ENCODE measurements at regions not wholly inside any gene's neighbourhood (a gene's known extent, or its start where the extent isn't known, plus 50 kb on each side); places are given as distances from the start of the nearest gene placed in this dataset.

DNA sequence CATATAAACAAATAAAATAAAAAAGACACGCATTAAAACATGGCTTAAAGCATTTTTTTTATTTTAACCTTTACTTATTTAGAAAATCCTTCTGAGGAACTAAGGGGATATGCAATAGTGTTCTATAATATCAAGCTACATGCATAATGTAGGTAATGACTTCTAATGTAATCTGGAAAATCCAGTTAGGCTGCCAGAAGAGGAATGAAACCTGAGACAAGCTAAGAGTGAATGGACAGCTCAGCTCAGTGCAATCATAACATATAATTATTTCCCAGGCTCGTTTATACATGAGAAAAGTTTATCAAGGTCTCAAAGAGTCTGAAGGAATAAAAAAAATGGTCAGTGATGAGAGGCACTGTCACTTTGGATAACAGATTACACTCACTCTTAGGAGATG lies 649.0 kb upstream of the PCDH15 start:
- H2AFZ ChIP-seq (ENCODE audit: low read depth, low read length), result no peak overlapping the region
- H3K9me3 ChIP-seq (ENCODE audit: insufficient read depth, low read length, severe bottlenecking), result no peaks in the 10 kb centered on the region
- H3K4me2 ChIP-seq (ENCODE audit: insufficient read depth, low read length), result no peak overlapping the region
- DNase-seq (no peak), ATAC-seq (ENCODE audit: insufficient read depth, low read depth) (no peak)
- H3K9ac ChIP-seq (ENCODE audit: low read depth, low read length), result no peak overlapping the region
- H3K36me3 ChIP-seq (ENCODE audit: insufficient read depth, low read length), result no peaks in the 10 kb centered on the region
- H3K4me1 ChIP-seq (ENCODE audit: insufficient read depth, low read length), result no peaks in the 10 kb centered on the region
- no peaks in the 10 kb centered on the region for H3K27me3 ChIP-seq (ENCODE audit: insufficient read depth, low read length, poor library complexity)
- no peak overlapping the region for H3K27ac ChIP-seq (ENCODE audit: low read length)
- no peaks in the 10 kb centered on the region for H4K20me1 ChIP-seq (ENCODE audit: insufficient read depth, low read length)
- no peak overlapping the region for H3K4me3 ChIP-seq (ENCODE audit: low read depth in 1 of 2, low read length in 2 of 2)
- no peaks in the 10 kb centered on the region for H3K79me2 ChIP-seq (ENCODE audit: insufficient read depth, low read length)
- TF ChIP-seq CTCF (IDR thresholded peaks at IDR 0.05; ENCODE audit: borderline replicate concordance, extremely low read depth, low read length, poor library complexity, severe bottlenecking) (no peak), EZH2 (IDR thresholded peaks at IDR 0.05; ENCODE audit: borderline replicate concordance, low read depth, low read length, severe bottlenecking) (no peak)

GRCh38 chr10:55446441-55447002 lies 645.5 kb upstream of the PCDH15 start:
- Histone ChIP-seq H3K9ac (ENCODE audit: low read depth, low read length) (no peak overlapping the region), H3K36me3 (ENCODE audit: insufficient read depth, low read length) (no peaks in the 10 kb centered on the region)

GRCh38 chr10:55441777-55442176 lies 640.7 kb upstream of the PCDH15 start:
- Histone ChIP-seq H4K20me1 (ENCODE audit: insufficient read depth, low read length) (no peaks in the 10 kb centered on the region), H3K36me3 (ENCODE audit: insufficient read depth, low read length) (no peaks in the 10 kb centered on the region), H3K4me3 (ENCODE audit: low read depth in 1 of 2, low read length in 2 of 2) (no peak overlapping the region), H3K9ac (ENCODE audit: low read depth, low read length) (no peak overlapping the region), H2AFZ (ENCODE audit: low read depth, low read length) (no peak overlapping the region), H3K27me3 (ENCODE audit: insufficient read depth, low read length, poor library complexity) (no peaks in the 10 kb centered on the region), H3K9me3 (ENCODE audit: insufficient read depth, low read length, severe bottlenecking) (peaks cover 3% of the 10 kb centered on the region), H3K79me2 (ENCODE audit: insufficient read depth, low read length) (no peaks in the 10 kb centered on the region), H3K4me2 (ENCODE audit: insufficient read depth, low read length) (no peak overlapping the region), H3K4me1 (ENCODE audit: insufficient read depth, low read length) (no peaks in the 10 kb centered on the region), H3K27ac (ENCODE audit: low read length) (no peak overlapping the region)
- ATAC-seq (ENCODE audit: insufficient read depth, low read depth) (no peak), DNase-seq (no peak)
- no peak for TF ChIP-seq CTCF (IDR thresholded peaks at IDR 0.05; ENCODE audit: borderline replicate concordance, extremely low read depth, low read length, poor library complexity, severe bottlenecking)
- TF ChIP-seq EZH2 (IDR thresholded peaks at IDR 0.05; ENCODE audit: borderline replicate concordance, low read depth, low read length, severe bottlenecking), result no peak

More at GRCh38 chr10:55446441-55447002, 645.5 kb upstream of the PCDH15 start:
- H3K27me3 ChIP-seq (ENCODE audit: insufficient read depth, low read length, poor library complexity), result no peaks in the 10 kb centered on the region
- H3K4me2 ChIP-seq (ENCODE audit: insufficient read depth, low read length), result no peak overlapping the region
- no peak overlapping the region for H3K27ac ChIP-seq (ENCODE audit: low read length)
- H3K79me2 ChIP-seq (ENCODE audit: insufficient read depth, low read length), result no peaks in the 10 kb centered on the region
- peaks cover 3% of the 10 kb centered on the region for H3K9me3 ChIP-seq (ENCODE audit: insufficient read depth, low read length, severe bottlenecking)
- no peaks in the 10 kb centered on the region for H3K4me1 ChIP-seq (ENCODE audit: insufficient read depth, low read length)
- DNase-seq (no peak), ATAC-seq (ENCODE audit: insufficient read depth, low read depth) (no peak)
- no peak overlapping the region for H3K4me3 ChIP-seq (ENCODE audit: low read depth in 1 of 2, low read length in 2 of 2)
- H4K20me1 ChIP-seq (ENCODE audit: insufficient read depth, low read length), result no peaks in the 10 kb centered on the region
- TF ChIP-seq CTCF (IDR thresholded peaks at IDR 0.05; ENCODE audit: borderline replicate concordance, extremely low read depth, low read length, poor library complexity, severe bottlenecking) (no peak), EZH2 (IDR thresholded peaks at IDR 0.05; ENCODE audit: borderline replicate concordance, low read depth, low read length, severe bottlenecking) (no peak)
- H2AFZ ChIP-seq (ENCODE audit: low read depth, low read length), result no peak overlapping the region

DNA sequence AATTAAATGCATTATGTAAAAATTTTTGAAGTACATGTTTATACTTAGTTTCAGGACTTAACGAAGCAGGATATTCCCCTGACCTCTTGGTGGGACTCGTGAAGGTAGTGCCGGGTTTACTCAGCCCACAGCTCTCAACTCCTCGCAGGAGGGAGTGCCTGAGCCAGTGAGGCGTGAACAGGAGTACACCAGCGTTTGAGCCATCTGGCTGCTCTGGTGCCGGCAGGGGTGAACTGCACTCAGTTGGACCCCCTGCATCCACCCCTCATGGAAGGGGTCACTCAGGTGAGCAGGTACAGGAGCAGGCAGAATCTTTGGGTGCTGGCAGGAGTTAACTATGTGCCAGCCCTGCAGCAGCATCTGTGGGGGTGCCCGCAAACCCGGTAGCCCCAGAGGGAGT lies 625.1 kb upstream of the PCDH15 start:
- Histone ChIP-seq H3K9me3 (ENCODE audit: insufficient read depth, low read length, severe bottlenecking) (peaks cover 6% of the 10 kb centered on the region), H3K27ac (ENCODE audit: low read length) (no peak overlapping the region), H3K9ac (ENCODE audit: low read depth, low read length) (no peak overlapping the region), H3K79me2 (ENCODE audit: insufficient read depth, low read length) (no peaks in the 10 kb centered on the region), H3K36me3 (ENCODE audit: insufficient read depth, low read length) (no peaks in the 10 kb centered on the region), H4K20me1 (ENCODE audit: insufficient read depth, low read length) (no peaks in the 10 kb centered on the region), H3K4me1 (ENCODE audit: insufficient read depth, low read length) (no peaks in the 10 kb centered on the region), H3K4me3 (ENCODE audit: low read depth in 1 of 2, low read length in 2 of 2) (no peak overlapping the region), H3K4me2 (ENCODE audit: insufficient read depth, low read length) (no peak overlapping the region), H3K27me3 (ENCODE audit: insufficient read depth, low read length, poor library complexity) (no peaks in the 10 kb centered on the region), H2AFZ (ENCODE audit: low read depth, low read length) (no peak overlapping the region)
- no peak for DNase-seq
- ATAC-seq (ENCODE audit: insufficient read depth, low read depth), result no peak
- no peak for TF ChIP-seq CTCF (IDR thresholded peaks at IDR 0.05; ENCODE audit: borderline replicate concordance, extremely low read depth, low read length, poor library complexity, severe bottlenecking)
- no peak for TF ChIP-seq EZH2 (IDR thresholded peaks at IDR 0.05; ENCODE audit: borderline replicate concordance, low read depth, low read length, severe bottlenecking)

Measured in DND-41 (cell line).